ENCODE measurements at regions not wholly inside any gene's neighbourhood (a gene's known extent, or its start where the extent isn't known, plus 50 kb on each side); places are given as distances from the start of the nearest gene placed in this dataset.

- DNase-seq (ENCODE audit: low spot score) = no peak
These were observed 402.6 kb upstream of the TBL1XR1 start for GRCh38 chr3:177599837-177600236.

GRCh38 chr3:177600411-177600810 is 403.1 kb upstream of the TBL1XR1 start:
- DNase-seq (ENCODE audit: low spot score) = no peak

- DNase-seq (ENCODE audit: low spot score) = no peak
These were observed 403.9 kb upstream of the TBL1XR1 start for GRCh38 chr3:177601152-177601551.

DNA sequence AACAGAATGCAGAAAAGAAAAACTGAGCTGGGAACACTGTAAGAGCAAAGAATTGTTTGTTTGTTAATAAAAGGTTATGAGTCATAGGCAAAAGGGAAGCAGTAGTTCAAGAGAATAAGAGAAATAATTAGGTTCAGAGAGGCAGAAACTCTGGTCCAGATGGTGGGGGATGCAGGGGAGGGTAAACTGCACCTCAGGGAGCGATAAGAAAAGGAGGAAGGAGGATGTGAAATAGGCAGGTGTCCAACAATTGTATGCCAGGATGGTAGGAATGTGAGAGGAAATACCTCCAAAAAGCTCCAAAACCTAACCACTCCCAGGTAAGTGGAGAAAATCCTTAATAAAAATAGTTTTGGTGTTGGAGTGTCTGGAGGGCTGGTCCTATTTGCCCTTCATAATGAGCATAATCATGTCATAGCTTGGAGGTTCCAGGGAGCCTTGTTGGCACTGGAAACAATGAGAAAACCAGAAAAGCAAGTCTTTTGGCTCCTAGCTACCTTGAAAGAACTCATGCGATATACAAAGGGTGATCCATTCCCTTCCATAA is 405.4 kb upstream of the TBL1XR1 start:
- peak; percentile 22 for DNase-seq (ENCODE audit: low spot score)

DNA sequence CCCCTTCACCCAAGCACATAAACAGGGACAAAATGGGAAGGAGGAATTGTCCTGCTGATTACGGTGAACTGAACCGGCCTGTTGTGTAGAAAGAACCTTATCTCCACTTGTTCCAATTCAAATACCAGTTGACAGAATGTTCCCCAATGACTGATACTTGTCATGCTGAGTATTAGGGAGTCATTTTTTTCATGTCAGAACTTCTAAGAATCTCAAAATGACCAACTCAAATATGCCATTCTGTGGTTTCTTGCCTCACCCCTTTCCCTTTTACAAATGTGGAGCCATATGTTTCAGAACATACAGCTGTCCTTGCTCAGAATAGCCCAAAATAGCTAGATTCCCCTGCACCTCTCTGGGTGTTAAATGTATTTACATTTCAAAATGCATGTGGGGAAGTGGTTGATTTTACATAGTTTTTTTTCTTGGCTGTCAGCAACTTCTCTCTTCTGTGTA is 405.9 kb upstream of the TBL1XR1 start:
- DNase-seq (ENCODE audit: low spot score) = peak; percentile 52

DNA sequence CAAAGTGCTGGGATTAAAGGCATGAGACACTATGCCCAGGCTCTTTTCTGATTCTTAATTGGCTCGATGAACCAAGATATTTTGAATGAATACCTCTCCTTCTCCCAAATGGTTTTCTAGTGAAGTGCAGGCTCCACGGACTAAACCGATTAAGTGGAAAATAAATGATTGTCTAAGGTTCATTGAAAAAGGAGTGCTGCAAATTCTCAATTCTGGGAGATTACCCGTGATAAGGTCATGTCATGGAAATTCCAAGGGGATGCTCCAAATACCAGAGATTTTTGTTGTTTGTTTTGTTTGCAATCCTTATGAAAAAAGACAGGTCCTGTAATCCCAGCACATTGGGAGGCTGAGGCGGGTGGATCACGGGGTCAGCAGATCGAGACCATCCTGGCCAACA is 406.9 kb upstream of the TBL1XR1 start:
- DNase-seq (ENCODE audit: low spot score) = no peak

GRCh38 chr3:177606891-177607290 is 409.6 kb upstream of the TBL1XR1 start:
- no peak for DNase-seq (ENCODE audit: low spot score)

GRCh38 chr3:177607589-177607988 is 410.3 kb upstream of the TBL1XR1 start:
- no peak for DNase-seq (ENCODE audit: low spot score)

DNA sequence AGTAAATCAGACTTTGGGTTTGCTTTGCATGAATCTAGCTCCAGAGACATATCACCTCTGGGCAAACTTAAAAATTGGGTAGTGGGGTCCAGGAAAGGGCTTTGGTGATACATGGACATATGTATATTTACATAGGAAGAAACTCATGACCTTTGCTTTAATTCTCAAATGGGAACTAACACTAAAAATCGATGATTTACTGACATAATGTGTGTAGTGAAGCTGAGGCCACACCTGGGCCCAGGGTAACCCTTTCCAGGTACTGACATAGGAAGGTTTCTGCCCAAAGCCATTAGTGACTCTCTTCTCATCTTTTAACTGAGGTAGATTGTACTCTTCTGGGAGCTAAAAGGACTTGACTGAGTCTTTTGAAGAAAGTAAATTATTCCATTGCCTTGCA is 411.2 kb upstream of the TBL1XR1 start:
- no peak for DNase-seq (ENCODE audit: low spot score)

DNA sequence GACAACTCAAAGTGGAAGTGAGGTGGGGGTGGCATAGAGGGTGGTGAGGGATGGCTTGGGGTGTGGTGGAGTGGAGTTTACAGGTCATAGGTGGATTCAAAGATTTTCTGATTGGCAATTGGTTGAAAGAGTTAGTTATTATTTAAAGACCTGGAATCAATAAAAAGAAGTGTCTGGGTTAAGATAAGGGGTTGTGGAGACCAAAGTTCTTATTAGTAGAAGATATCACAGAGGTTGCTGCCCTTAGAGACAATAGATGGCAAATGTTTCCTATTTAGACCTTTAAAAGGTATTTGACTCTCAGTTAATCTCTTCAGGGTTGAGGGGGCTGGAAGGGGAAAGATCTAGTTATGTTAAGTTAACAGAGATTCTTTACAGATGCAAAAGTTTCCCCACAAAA is 412.3 kb upstream of the TBL1XR1 start:
- DNase-seq (ENCODE audit: low spot score) = no peak

DNA sequence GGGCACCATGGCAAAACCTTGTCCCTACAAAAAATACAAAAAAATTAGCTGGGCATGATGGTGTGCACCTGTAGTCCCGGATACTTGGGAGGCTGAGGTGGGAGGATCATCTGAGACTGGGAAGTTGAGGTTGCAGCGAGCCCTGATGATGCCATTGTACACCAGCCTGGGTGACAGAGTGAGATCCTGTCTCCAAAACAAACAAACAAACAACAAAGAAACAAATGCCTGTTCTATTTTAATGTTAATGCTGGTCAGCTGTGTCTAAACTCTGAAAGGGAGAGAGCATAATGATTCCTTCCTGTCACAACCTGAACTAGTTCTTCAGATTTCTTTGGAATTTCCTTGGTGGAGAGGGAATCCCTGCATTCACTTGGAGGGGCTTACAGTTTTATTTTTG is 413.0 kb upstream of the TBL1XR1 start:
- DNase-seq (ENCODE audit: low spot score) = no peak

GRCh38 chr3:177610686-177611633 is 413.7 kb upstream of the TBL1XR1 start:
- DNase-seq (ENCODE audit: low spot score) = no peak

DNA sequence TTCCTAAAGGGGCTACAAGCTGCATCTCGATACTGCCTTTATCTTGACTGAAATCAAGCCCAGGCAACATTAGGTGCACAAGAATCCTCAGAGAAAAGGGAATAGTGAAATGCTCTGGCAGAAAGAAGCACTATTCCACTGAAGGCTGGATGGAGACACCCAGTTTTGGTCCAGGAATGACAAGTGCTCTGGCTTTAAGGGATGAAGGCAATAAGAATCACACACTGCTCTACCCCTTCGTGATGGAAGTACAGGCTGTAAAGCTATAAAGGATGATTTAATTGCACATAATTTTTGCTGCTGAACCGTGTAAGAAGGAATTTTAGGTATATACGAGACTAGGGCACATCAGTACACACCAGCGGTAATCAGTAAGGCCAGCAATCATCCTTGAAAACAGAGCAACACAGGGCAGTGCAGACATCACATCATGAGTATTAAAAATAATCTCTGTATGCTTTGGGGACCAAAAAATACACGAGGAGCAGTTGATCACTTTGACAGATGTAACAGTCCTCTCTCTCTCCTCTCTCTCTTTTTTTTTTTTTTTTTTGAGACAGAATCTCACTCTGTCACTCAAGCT is 414.6 kb upstream of the TBL1XR1 start:
- DNase-seq (ENCODE audit: low spot score) = no peak

GRCh38 chr3:177613901-177614300 is 416.6 kb upstream of the TBL1XR1 start:
- DNase-seq (ENCODE audit: low spot score) = no peak

- no peak for DNase-seq (ENCODE audit: low spot score)
These were observed 417.7 kb upstream of the TBL1XR1 start for GRCh38 chr3:177615015-177615414.

- DNase-seq (ENCODE audit: low spot score) = no peak
These were observed 421.8 kb upstream of the TBL1XR1 start for GRCh38 chr3:177618873-177619733.

- DNase-seq (ENCODE audit: low spot score) = no peak
These were observed 422.8 kb upstream of the TBL1XR1 start for GRCh38 chr3:177620073-177620472.

- no peak for DNase-seq (ENCODE audit: low spot score)
These were observed 425.2 kb upstream of the TBL1XR1 start for GRCh38 chr3:177622520-177622919.

DNA sequence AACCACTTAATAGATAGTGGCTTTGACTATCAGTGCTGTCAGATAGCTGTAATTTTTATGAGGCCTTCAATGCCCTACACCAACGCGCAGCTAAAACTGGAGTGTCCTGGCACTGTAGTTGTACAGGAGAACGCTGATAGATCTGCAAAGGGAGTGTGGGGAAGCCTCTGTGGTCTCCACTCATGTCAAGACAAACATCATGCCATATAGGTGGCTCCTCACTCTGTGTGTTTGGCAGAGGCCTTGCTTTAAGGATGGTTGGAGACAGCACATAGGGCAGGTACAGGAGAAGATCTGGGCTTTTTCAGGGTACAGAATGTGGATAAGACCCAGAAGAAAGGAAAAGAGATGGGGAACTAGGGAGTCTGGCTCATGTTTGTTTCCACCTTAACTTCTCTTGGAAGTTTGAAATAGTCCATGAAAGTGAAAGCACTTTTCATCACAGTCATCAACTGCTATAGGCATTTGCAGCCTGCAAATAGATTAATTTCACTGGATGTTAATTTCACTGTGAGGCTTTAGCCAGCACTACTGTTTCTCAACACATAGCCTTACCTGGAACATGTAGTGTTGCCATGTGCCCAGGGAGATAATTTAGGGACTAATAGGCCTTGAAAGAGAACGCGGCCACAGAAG is 425.8 kb upstream of the TBL1XR1 start:
- DNase-seq (ENCODE audit: low spot score) = no peak

GRCh38 chr3:177624528-177625495 is 427.5 kb upstream of the TBL1XR1 start:
- no peak for DNase-seq (ENCODE audit: low spot score)

DNA sequence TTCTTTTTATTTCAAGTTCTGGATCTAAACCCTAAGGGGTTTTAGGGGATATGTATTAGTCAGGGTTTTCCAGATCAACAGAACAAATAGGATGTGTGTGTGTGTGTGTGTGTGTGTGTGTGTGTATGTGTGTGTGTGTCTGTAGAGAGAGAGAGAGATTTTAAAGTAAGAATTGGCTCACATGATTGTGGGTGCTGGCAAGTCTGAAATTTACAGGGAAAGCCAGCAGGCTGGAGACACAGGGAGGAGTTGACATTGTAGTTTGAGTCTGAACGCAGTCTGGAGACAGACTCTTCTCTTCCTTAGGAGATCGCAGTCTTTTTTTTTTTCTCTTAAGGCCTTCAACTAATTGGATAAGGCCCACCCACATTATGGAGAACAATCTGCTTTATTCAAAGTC is 428.8 kb upstream of the TBL1XR1 start:
- DNase-seq (ENCODE audit: low spot score) = no peak

Measured in NAMALWA (cell line).